Right lung (tissue), 2 donors: ENCODE measurements at regions not wholly inside any gene's neighbourhood (a gene's known extent, or its start where the extent isn't known, plus 50 kb on each side); places are given as distances from the start of the nearest gene placed in this dataset.
A peak's percentile ranks its signal among the peaks of the same experiment; 100 is the strongest.

Experiments
- DNase-seq, 2 donors: peaks; one replicate each; pipeline ENCODE4 v3.0.0-alpha.2; 2013

GRCh38 chr3:14590569-14590968 is 50.4 kb upstream of the GRIP2 start:
- no peak for DNase-seq

- no peak for DNase-seq
These were observed 52.2 kb upstream of the GRIP2 start for GRCh38 chr3:14592390-14592789.

- DNase-seq, result no peak
These were observed 52.7 kb upstream of the GRIP2 start for GRCh38 chr3:14592836-14593235.

- no peak for DNase-seq
These were observed 54.1 kb upstream of the GRIP2 start for GRCh38 chr3:14594234-14594633.

- no peak for DNase-seq
These were observed 55.4 kb upstream of the GRIP2 start for GRCh38 chr3:14595561-14595960.

GRCh38 chr3:14597266-14597665 is 54.3 kb upstream of the CCDC174 start:
- no peak for DNase-seq

- peak; percentile 17 to 25 for DNase-seq
These were observed 53.4 kb upstream of the CCDC174 start for GRCh38 chr3:14598143-14598569.

GRCh38 chr3:14599488-14599887 is 52.1 kb upstream of the CCDC174 start:
- no peak for DNase-seq

- DNase-seq, result no peak
These were observed 51.5 kb upstream of the CCDC174 start for GRCh38 chr3:14600075-14600474.

- DNase-seq, result no peak
These were observed 50.5 kb upstream of the CCDC174 start for GRCh38 chr3:14600856-14601610.

- DNase-seq, result no peak
These were observed 49.9 kb upstream of the CCDC174 start for GRCh38 chr3:14601692-14602005.
